CD14-positive monocyte (primary cell): ENCODE measurements at regions not wholly inside any gene's neighbourhood (a gene's known extent, or its start where the extent isn't known, plus 50 kb on each side); places are given as distances from the start of the nearest gene placed in this dataset.

Experiments
- DNase-seq, 3 donors: peaks; one replicate each; pipeline ENCODE4 v3.0.0-alpha.2; 2011 to 2022
- H2AFZ ChIP-seq: 2 replicates; pipeline ENCODE4 v1.6.0; 2012; ENCODE audit warnings: mild to moderate bottlenecking, low read depth, low read length, inconsistent platforms; ENCODE audit not compliant: insufficient read depth, poor library complexity, severe bottlenecking
- H3K27ac ChIP-seq, 2 donors: 1 replicate in 1 of 2; 2 replicates in 1 of 2; pipeline ENCODE4 v1.5.1; 2012 to 2013; ENCODE audit warnings: low read length in 2 of 2, control low read depth in 1 of 2, inconsistent platforms in 1 of 2, low read depth in 1 of 2, mild to moderate bottlenecking in 1 of 2
- H3K27me3 ChIP-seq, 2 donors: one replicate each; pipeline versions ENCODE4 v1.6.0 to v1.6.1; 2011 to 2013; ENCODE audit warnings: low read length in 2 of 2; ENCODE audit not compliant: control insufficient read depth in 2 of 2, insufficient read depth in 2 of 2
- H3K36me3 ChIP-seq, 2 donors: replicated peaks in 1 of 2; 1 replicate in 1 of 2; 2 replicates in 1 of 2; pipeline versions ENCODE4 v1.5.1 to v1.6.1; 2012 to 2013; ENCODE audit warnings: low read length in 2 of 2, control low read depth in 1 of 2, inconsistent platforms in 1 of 2, mild to moderate bottlenecking in 1 of 2; ENCODE audit not compliant: insufficient read depth in 2 of 2, control insufficient read depth in 1 of 2
- H3K4me1 ChIP-seq, 2 donors: 1 replicate in 1 of 2; 2 replicates in 1 of 2; pipeline versions ENCODE4 v1.5.1 to v1.6.1; 2012 to 2013; ENCODE audit warnings: low read length in 2 of 2, control low read depth in 1 of 2, inconsistent platforms in 1 of 2, mild to moderate bottlenecking in 1 of 2, moderate library complexity in 1 of 2; ENCODE audit not compliant: insufficient read depth in 2 of 2, control insufficient read depth in 1 of 2
- H3K4me2 ChIP-seq: replicated peaks from 2 replicates; pipeline ENCODE3; 2012; ENCODE audit warnings: low read length, moderate library complexity, mild to moderate bottlenecking; ENCODE audit not compliant: poor library complexity, severe bottlenecking; ENCODE audit errors: extremely low read depth
- H3K4me3 ChIP-seq, 3 experiments: fragments of 200-600 bp in 1 of 3; sonication (generic) in 1 of 3; replicated peaks in 1 of 3; 1 replicate in 2 of 3; 2 replicates in 1 of 3; pipeline ENCODE4 v1.5.1; 2011 to 2013; ENCODE audit warnings: low read length in 3 of 3, mild to moderate bottlenecking in 3 of 3, control low read depth in 2 of 3, low read depth in 2 of 3, inconsistent platforms in 1 of 3, moderate library complexity in 1 of 3
- H3K79me2 ChIP-seq: 2 replicates; pipeline ENCODE4 v1.6.0; 2012; ENCODE audit warnings: mild to moderate bottlenecking, control low read depth, inconsistent platforms, low read length, moderate library complexity; ENCODE audit not compliant: insufficient read depth
- H3K9ac ChIP-seq: 2 replicates; pipeline ENCODE4 v1.6.0; 2017; ENCODE audit warnings: low read length, mild to moderate bottlenecking; ENCODE audit not compliant: insufficient read depth, poor library complexity, severe bottlenecking
- H3K9me3 ChIP-seq, 2 donors: replicated peaks in 1 of 2; 1 replicate in 1 of 2; 2 replicates in 1 of 2; pipeline versions ENCODE4 v1.5.1 to v1.6.1; 2012 to 2013; ENCODE audit warnings: low read length in 2 of 2, control low read depth in 1 of 2; ENCODE audit not compliant: control insufficient read depth in 1 of 2, insufficient read depth in 1 of 2
- H4K20me1 ChIP-seq: 2 replicates; pipeline ENCODE4 v1.6.0; 2012; ENCODE audit warnings: mild to moderate bottlenecking, low read length, control low read depth, moderate library complexity; ENCODE audit not compliant: insufficient read depth
- H3K27ac Mint-ChIP-seq, 7 donors: one replicate each; pipeline ENCODE4 v1.8.0; 2020; ENCODE audit warnings: mild to moderate bottlenecking in 7 of 7, mixed read lengths in 7 of 7, moderate library complexity in 6 of 7, inconsistent platforms in 2 of 7
- H3K27me3 Mint-ChIP-seq, 3 donors: one replicate each; pipeline ENCODE4 v1.8.0; 2021 to 2022; ENCODE audit warnings: low read depth in 3 of 3, mild to moderate bottlenecking in 3 of 3, mixed read lengths in 3 of 3, moderate library complexity in 3 of 3, inconsistent platforms in 1 of 3
- H3K36me3 Mint-ChIP-seq, 2 donors: one replicate each; pipeline ENCODE4 v1.8.0; 2020; ENCODE audit warnings: mixed read lengths in 2 of 2, inconsistent platforms in 1 of 2, mild to moderate bottlenecking in 1 of 2
- H3K4me1 Mint-ChIP-seq: one replicate; pipeline ENCODE4 v1.8.0; 2020; ENCODE audit warnings: mild to moderate bottlenecking, mixed read lengths
- H3K4me3 Mint-ChIP-seq, 2 donors: one replicate each; pipeline ENCODE4 v1.8.0; 2020; ENCODE audit warnings: mild to moderate bottlenecking in 2 of 2, mixed read lengths in 2 of 2, moderate library complexity in 1 of 2
- H3K9me3 Mint-ChIP-seq, 7 donors: one replicate each; pipeline ENCODE4 v1.8.0; 2020 to 2022; ENCODE audit warnings: mixed read lengths in 7 of 7, mild to moderate bottlenecking in 6 of 7, moderate library complexity in 6 of 7, inconsistent platforms in 2 of 7
- CTCF ChIP-seq: fragments of 200-600 bp; IDR thresholded peaks from one replicate; pipeline ENCODE4 v1.8.0; 2022; ENCODE audit warnings: antibody characterized with exemption, mild to moderate bottlenecking
- WGBS: methylation state at CpG from one replicate; pipeline ENCODE4 v1.1.5; 2013; ENCODE audit warnings: missing lambda C conversion rate; ENCODE audit not compliant: insufficient coverage; 5-methylcytosine and 5-hydroxymethylcytosine counted together
- intact Hi-C, 2 donors: fragments of 100-400 bp; cut with micrococcal nuclease; formaldehyde crosslinking; loops; one replicate each; pipeline versions ENCODE4 v1.15.0 to v1.15.1; 2023

- Histone ChIP-seq H3K4me2 (peak overlapping the region; percentile 85), H3K27ac (peak overlapping the region; percentile 83 to 87), H3K4me1 (peaks cover 36 to 38% of the 10 kb centered on the region in 2 donors), H4K20me1 (no peaks in the 10 kb centered on the region), H3K79me2 (no peaks in the 10 kb centered on the region), H3K4me3 (peak overlapping the region in 1 of 3 experiments; percentile 76), H3K36me3 (no peaks in the 10 kb centered on the region), H2AFZ (peak overlapping the region; percentile 27), H3K9ac (peak overlapping the region; percentile 32), H3K27me3 (no peaks in the 10 kb centered on the region), H3K9me3 (no peaks in the 10 kb centered on the region)
- H3K4me3 Mint-ChIP-seq, result peak overlapping the region in 1 of 2 donors; percentile 97
- WGBS, result no CpG with 5 or more reads among the region's 2 CpGs
- intact Hi-C loops, result loop anchor here in 1 of 2 donors (10.0 kb wide), 3 partner anchors 76 to 546 kb away; partner anchors contain the start of gene CITED2
- H3K9me3 Mint-ChIP-seq, result peaks cover 0 to 2% (median 0%) of the 10 kb centered on the region in 7 donors
- H3K27ac Mint-ChIP-seq, result peak overlapping the region; percentile 91 to 97 (median 95)
- H3K27me3 Mint-ChIP-seq, result no peaks in the 10 kb centered on the region
- H3K36me3 Mint-ChIP-seq, result no peaks in the 10 kb centered on the region
- TF ChIP-seq CTCF, result no peak
- peaks cover 49% of the 10 kb centered on the region for H3K4me1 Mint-ChIP-seq
- DNase-seq, result no peak
These were observed 546.3 kb upstream of the CITED2 start for GRCh38 chr6:139920776-139921100.

- Mint-ChIP-seq H3K4me1 (peaks cover 46% of the 10 kb centered on the region), H3K4me3 (peak overlapping the region; percentile 81 to 97), H3K36me3 (no peaks in the 10 kb centered on the region), H3K27me3 (no peaks in the 10 kb centered on the region), H3K27ac (peak overlapping the region; percentile 91 to 97 (median 95)), H3K9me3 (peaks cover 0 to 2% (median 0%) of the 10 kb centered on the region in 7 donors)
- peak; percentile 44 to 71 (median 58) for DNase-seq
- no peaks in the 10 kb centered on the region for H3K27me3 ChIP-seq
- no peaks in the 10 kb centered on the region for H3K36me3 ChIP-seq
- peak overlapping the region; percentile 34 to 83 (median 76) for H3K4me3 ChIP-seq
- no peaks in the 10 kb centered on the region for H3K79me2 ChIP-seq
- H3K4me1 ChIP-seq, result peaks cover 36 to 38% of the 10 kb centered on the region in 2 donors
- H3K4me2 ChIP-seq, result peak overlapping the region; percentile 85
- no peak for TF ChIP-seq CTCF
- intact Hi-C loops, result loop anchor here in 1 of 2 donors (10.0 kb wide), 3 partner anchors 75 to 545 kb away; partner anchors contain the start of gene CITED2
- WGBS, result 6% methylated on average over 2 of the region's 7 CpGs
- H3K27ac ChIP-seq, result peak overlapping the region; percentile 83 to 87
- H4K20me1 ChIP-seq, result no peaks in the 10 kb centered on the region
- H3K9ac ChIP-seq, result peak overlapping the region; percentile 45
- H3K9me3 ChIP-seq, result no peaks in the 10 kb centered on the region
- peak overlapping the region; percentile 27 for H2AFZ ChIP-seq
These were observed 545.8 kb upstream of the CITED2 start for GRCh38 chr6:139920027-139920775.
